HG03025 (cell line): ENCODE measurements at regions not wholly inside any gene's neighbourhood (a gene's known extent, or its start where the extent isn't known, plus 50 kb on each side); places are given as distances from the start of the nearest gene placed in this dataset.

Experiments
- ATAC-seq: cut with Tn5 transposase; IDR thresholded peaks from one replicate; pipeline ENCODE4 v1.9.1; 2021; ENCODE audit warnings: mild to moderate bottlenecking, moderate library complexity; ENCODE audit not compliant: unreplicated experiment, low FRiP score

DNA sequence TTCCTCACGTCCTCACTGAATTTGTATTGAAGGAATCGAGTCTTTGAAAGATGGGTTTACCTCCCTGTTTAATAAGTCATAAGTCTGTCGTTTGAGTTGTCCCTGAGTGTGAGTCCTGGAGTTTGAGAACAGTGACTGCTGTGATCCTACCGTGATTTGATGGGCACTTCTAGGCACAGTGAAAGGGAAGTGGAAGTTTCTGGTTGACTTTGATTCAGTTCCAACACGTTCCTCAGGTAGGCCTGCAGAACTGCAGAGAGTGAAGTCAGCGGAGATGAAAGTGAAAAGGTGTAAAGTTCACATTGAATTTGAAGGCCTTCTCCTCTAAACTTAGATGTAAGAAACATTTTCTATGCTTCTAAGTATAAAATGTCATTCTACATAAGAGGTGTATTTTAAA, 52.9 kb upstream of the ACKR3 start:
- no peak for ATAC-seq

DNA sequence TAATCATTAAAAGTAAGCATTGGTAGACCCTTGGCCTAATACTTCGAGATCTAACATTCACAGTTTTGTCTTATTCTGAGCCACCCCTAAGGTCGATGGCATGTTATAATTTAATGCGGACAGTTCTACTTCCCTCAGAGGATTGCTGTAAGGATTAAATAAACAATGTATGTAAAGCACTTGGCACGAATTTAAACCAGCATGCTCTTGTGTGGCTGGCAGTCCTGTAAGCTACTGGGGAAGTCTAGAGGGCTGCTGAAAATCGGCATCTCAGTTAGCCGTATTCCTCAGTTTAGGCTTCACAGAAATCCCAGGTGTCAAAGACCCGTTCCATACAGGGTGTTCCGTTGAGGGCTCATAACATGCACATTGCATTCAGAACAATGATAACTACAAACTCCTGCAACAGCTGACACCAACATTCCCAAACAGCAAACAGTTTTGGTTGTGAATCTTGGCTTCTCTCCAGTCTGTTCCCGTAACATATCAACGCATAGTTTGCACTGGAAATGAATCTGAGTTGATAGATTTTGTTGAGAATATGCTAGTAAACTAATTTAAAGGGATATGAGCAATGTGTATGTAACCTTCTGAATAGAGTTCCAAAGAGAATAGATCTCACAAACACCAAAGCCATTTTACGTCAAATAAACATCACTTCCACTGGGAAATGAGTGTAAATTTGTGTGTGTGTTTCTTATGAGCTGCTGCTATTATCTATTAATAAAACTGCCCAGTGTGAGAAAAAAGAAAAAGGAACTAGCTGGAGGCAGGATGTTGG, 52.2 kb upstream of the ACKR3 start:
- no peak for ATAC-seq
